Daoy (cell line): ENCODE measurements at regions not wholly inside any gene's neighbourhood (a gene's known extent, or its start where the extent isn't known, plus 50 kb on each side); places are given as distances from the start of the nearest gene placed in this dataset.

Experiments used
- DNase-seq: peaks from one replicate; pipeline ENCODE4 v3.0.0-alpha.2; 2015; ENCODE audit warnings: low read depth

DNA sequence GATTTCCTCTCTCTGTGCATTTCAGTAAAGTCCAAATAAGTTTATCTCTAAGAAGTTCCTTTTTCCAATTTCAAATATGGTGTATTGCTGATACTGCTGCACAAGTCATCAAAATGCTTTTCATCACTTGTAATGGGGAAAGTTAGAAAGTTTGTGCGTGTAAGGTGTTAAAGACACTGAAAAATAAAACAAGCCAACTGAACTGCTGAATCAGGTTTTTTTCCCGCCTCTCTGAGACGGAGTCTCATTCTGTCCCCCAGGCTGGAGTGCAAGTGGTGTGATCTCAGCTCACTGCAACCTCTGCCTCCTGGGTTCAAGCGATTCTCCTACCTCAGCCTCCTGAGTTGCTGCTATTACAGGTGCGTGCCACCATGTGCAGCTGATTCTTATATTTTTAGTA is 400.9 kb downstream of the LRRC70 start:
- DNase-seq: no peak

GRCh38 chr5:62977661-62978060 is 399.0 kb downstream of the LRRC70 start:
- DNase-seq: no peak

DNA sequence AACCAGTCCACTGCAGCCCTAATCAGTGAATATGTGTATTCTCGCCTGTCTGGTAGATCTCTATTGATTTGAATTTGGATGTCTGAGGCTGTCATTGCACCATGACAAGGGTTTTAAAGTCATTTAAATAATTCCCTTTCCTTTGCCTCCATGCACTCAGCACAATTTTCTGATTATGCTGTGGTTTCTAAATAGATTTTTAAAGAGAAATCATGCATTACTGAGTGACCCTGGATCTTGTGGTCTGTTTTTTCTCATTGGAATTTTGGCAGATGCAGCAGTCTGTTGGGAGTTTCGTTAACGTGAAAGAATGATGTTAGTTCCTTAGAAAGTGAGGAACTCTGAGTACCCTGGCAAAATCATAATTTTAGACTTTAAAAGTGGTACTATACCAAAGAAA is 396.0 kb downstream of the LRRC70 start:
- DNase-seq: no peak

- no peak for DNase-seq
Observed at GRCh38 chr5:62969409-62970120, 390.9 kb downstream of the LRRC70 start.

DNA sequence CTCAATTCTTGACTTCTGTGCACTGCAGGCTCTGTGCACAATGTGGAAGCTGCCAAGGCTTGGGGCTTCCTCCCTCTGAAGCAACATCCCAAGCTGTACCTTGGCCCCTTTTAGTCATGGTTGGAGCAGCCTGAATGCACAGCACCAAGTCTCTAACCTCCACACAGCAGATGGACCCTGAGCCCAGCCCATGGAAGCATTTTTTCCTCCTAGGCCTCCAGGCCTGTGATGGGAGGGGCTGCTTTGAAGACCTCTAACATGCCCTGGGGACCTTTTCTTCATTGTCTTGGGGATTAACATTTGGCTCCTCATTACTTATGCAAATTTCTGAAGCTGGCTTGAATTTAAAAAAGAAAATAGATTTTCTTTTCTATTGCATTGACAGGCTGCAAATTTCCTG is 385.8 kb downstream of the LRRC70 start:
- no peak for DNase-seq

GRCh38 chr5:62960781-62961180 is 382.2 kb downstream of the LRRC70 start:
- no peak for DNase-seq

DNA sequence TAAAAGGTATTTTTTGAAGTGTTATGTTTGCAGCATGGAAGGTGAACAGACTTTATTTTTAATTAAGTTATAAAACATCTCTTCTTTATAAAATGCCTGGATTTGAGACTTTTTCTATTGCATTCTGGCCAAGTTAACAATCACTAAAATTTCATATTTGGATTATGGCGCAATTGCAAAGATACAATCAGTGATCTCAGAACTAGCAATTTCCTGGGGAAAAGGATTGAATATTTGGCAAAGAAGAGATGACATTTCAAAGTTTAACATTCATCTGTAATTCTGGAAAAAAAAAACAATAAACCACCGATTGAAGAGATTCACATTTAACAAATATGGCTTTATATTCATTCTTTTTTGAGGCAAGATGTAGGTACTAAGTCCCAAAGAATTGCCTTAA is 378.0 kb downstream of the LRRC70 start:
- DNase-seq: no peak

DNA sequence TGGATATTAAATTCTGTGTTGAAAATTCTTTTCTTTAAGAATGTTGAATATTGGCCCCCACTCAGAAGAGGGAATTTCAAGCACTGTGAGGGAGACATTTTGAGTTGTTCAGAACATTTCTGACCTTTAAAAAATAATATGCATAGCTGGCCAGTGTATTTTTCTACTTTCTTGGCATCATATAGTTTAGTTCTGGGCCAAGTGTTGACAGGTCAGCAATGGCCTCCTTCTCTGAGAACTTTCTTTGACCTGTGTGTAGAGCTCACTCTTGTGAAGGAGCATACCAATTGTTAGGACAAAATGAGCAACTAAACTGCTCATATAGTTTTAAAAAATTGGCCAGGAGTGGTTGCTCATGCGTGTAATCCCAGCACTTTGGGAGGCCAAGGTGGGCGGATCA is 376.0 kb downstream of the LRRC70 start:
- DNase-seq: no peak

DNA sequence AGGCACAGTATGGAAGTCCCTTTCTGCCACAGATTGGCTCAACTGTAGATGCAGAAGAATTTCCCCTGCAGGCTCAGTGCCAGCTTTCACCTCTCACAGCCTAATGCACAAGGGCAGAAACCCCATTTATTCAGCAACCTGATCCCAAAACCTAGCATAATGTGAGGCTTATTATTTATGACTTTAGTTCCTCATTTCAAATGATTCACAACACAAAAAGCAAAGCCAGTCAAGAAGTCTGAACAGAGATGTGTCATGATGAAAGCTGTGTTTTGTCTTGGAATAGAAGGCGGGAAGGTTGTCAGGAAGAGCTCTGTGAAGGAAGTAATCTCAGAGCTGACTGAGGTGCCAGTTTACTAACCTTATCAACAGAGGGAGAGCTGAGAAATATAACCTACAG is 369.7 kb downstream of the LRRC70 start:
- no peak for DNase-seq

- no peak for DNase-seq
Observed at GRCh38 chr5:62942384-62942783, 363.8 kb downstream of the LRRC70 start.

DNA sequence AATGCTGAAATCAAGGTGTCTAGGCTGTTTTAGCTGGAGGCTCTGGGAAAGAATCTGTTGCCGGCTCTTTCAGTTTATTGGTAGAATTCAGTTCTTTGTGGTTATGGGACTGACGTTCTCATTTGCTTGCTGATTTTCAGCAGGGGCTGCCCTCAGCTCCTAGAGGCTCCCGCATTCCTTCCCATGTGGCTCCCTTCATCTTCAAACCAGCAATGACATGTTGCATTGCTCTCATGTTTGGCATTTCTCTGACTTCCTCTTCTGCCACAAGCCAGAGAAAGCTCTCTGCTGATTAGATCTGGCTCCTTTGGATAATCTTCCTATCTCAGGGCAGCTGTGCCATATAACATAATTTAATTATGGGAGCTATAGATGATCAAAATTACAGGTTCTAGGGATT is 360.3 kb downstream of the LRRC70 start:
- DNase-seq: no peak

DNA sequence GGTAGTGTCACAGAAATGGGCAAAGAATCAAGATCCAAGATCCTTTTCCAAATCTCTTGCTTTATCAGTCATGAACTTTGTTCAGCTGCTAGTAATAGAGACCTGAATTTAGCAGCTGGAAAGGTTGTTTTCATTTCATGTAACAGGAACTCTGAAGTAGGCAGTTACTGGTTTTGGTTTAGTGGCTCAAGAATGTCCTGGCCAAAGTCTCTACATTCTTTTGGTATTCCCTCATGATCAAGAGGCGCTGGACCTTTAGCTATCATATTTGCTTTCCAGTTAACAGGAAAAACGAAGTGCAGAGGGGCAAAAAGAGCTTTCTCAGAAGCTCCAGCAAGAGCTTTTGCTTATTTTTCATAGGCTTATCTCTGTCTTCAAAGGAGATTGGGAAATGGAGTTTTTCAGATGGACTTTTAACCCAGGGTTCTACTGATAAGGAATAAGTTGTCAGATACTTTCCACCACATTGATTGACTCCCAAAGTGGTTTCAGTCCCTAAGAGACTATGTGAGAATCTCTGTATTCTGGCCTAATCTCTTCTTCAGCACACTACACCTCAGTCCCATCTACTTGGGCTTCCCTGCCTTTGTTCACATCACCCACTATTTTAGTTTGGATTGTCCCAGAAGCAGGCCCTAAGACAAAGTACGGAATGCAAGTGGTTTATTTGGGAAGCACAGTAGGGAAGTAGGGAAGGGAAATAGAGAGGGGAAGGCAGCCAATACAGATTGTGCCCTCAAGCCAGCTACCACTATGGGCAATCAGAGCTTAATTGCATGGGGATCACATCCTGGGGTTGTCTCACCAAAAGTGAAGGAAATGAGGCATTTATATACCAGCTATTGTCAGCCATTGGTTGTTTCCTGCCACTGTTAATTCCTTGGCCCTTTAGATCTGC is 359.3 kb downstream of the LRRC70 start:
- DNase-seq: no peak

DNA sequence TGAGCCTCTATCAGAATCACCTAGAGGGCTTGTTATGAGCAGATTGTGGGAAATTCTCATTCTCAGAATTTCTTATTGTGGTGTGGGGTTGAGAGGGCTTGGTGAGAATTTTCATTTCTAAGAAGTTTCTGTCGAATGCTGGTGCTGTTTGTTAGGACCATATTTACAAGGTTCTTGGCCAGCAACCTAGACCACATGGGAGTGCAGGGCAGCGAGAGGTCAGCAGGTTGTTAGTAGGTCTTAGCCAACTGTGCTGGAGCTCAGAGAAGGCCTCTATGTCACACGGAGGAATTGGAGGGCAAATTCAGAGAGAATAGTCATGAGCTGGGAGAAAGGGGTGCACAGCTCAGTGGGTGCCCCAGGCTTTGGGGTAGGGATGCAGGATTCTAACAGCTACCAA is 357.0 kb downstream of the LRRC70 start:
- no peak for DNase-seq

DNA sequence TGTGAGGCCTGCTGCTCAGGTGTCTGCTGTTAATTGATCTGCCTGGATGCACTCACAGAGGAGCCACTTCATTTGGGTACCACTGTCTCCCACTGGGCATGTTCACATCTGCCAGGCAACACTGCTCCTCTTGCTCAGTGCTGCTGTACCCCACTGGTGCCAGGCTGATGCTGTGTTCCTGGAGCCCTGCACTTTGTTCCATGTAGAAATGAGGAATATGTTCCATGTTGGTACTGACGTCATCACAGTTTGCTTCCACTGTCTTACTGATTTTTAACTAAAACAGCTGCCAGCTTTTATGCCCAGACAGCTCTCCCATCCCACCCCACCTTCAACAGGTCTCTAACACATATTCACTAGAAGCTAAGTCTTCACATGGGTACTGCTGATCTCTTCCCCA is 355.7 kb downstream of the LRRC70 start:
- DNase-seq: no peak

- DNase-seq: no peak
Observed at GRCh38 chr5:62933261-62933660, 354.6 kb downstream of the LRRC70 start.

GRCh38 chr5:62931153-62931950 is 352.7 kb downstream of the LRRC70 start:
- no peak for DNase-seq

GRCh38 chr5:62922191-62922590 is 343.6 kb downstream of the LRRC70 start:
- DNase-seq: no peak

- no peak for DNase-seq
Observed at GRCh38 chr5:62920856-62921255, 342.2 kb downstream of the LRRC70 start.

DNA sequence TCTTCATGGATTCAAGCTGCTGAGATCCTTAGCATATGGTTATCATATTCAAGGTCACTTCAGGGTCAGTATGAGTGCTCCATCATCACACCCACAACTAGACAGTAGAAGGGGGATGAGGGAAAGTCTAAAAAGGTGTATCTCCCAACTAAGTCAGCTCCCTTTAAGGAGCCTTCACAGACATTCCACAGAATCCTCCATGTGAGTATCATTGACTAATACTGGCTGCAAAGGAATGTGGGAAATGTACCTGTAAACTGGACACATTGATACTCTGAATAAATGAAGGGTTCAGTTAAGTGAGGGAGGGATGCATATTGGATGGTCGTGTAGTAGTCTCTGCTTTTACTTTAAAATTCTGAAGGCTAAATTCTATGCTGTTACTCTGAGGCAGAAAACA is 330.7 kb downstream of the LRRC70 start:
- no peak for DNase-seq

DNA sequence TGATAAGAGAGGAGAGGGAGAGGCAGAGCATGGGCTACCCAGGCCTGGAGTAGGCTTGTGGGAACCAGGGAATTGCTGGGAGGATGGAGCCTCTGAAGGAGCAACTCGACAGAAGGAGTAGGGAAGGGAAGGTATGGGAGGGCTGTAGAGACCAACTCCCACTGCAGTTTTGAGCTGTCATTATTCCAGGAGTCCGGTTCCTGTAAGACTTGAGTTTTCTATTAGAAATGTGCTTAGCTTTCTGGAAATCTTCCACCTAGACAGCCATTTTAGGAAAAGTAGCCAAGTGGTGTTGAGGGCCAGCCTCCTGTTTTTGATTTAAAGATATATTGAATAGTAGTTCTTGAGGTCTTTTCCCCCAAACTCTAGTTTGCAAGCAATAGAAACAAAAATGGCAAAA is 323.5 kb downstream of the LRRC70 start:
- no peak for DNase-seq

- DNase-seq: no peak
Observed at GRCh38 chr5:62900976-62901375, 322.4 kb downstream of the LRRC70 start.

GRCh38 chr5:62896121-62896893 is 317.7 kb downstream of the LRRC70 start:
- DNase-seq: no peak
